ENCODE measurements at regions not wholly inside any gene's neighbourhood (a gene's known extent, or its start where the extent isn't known, plus 50 kb on each side); places are given as distances from the start of the nearest gene placed in this dataset.

- TF ChIP-seq CTCF (conservative IDR thresholded peaks at IDR 0.05; ENCODE audit: low read depth, low read length) (no peak), POLR2A (IDR thresholded peaks at IDR 0.05; ENCODE audit: low read depth, low read length) (no peak), MAZ (IDR thresholded peaks at IDR 0.05; ENCODE audit: borderline replicate concordance, low read depth, low read length) (no peak), CEBPB (IDR thresholded peaks at IDR 0.05; ENCODE audit: low read depth, low read length) (no peak), SMC3 (IDR thresholded peaks at IDR 0.05; ENCODE audit: low read depth, low read length) (no peak), MAFK (IDR thresholded peaks at IDR 0.05; ENCODE audit: low read depth, low read length) (no peak)
- TF ChIP-seq, protein P1, sequence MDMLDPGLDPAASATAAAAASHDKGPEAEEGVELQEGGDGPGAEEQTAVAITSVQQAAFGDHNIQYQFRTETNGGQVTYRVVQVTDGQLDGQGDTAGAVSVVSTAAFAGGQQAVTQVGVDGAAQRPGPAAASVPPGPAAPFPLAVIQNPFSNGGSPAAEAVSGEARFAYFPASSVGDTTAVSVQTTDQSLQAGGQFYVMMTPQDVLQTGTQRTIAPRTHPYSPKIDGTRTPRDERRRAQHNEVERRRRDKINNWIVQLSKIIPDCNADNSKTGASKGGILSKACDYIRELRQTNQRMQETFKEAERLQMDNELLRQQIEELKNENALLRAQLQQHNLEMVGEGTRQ (IDR thresholded peaks at IDR 0.05; ENCODE audit: low read depth, low read length): no peak
- TF ChIP-seq, protein P2, sequence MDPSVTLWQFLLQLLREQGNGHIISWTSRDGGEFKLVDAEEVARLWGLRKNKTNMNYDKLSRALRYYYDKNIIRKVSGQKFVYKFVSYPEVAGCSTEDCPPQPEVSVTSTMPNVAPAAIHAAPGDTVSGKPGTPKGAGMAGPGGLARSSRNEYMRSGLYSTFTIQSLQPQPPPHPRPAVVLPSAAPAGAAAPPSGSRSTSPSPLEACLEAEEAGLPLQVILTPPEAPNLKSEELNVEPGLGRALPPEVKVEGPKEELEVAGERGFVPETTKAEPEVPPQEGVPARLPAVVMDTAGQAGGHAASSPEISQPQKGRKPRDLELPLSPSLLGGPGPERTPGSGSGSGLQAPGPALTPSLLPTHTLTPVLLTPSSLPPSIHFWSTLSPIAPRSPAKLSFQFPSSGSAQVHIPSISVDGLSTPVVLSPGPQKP (IDR thresholded peaks at IDR 0.05; ENCODE audit: borderline replicate concordance, low read depth, low read length): no peak
Observed at GRCh38 chr17:71850812-71851211, 270.0 kb upstream of the SOX9 start.

Data from IMR-90 (cell line).